BE2C (cell line): ENCODE measurements at regions not wholly inside any gene's neighbourhood (a gene's known extent, or its start where the extent isn't known, plus 50 kb on each side); places are given as distances from the start of the nearest gene placed in this dataset.

Experiments used
- DNase-seq: peaks from one replicate; pipeline ENCODE4 v3.0.0-alpha.2; 2020
- H3K27me3 ChIP-seq: fragments of 250-450 bp; sonication (Bioruptor Pico); 2 replicates; pipeline ENCODE4 v1.5.1; 2020; ENCODE audit warnings: mild to moderate bottlenecking
- H3K36me3 ChIP-seq: fragments of 250-450 bp; sonication (Bioruptor Pico); 2 replicates; pipeline ENCODE4 v1.5.1; 2020; ENCODE audit warnings: mild to moderate bottlenecking
- H3K4me1 ChIP-seq: fragments of 250-450 bp; sonication (Bioruptor Pico); 2 replicates; pipeline ENCODE4 v1.5.1; 2020
- H3K4me3 ChIP-seq: 2 replicates; pipeline ENCODE4 v1.5.1; 2011; ENCODE audit warnings: low read depth, low read length
- H3K9me3 ChIP-seq: fragments of 250-450 bp; sonication (Bioruptor Pico); 2 replicates; pipeline ENCODE4 v1.5.1; 2020
- CTCF ChIP-seq: IDR thresholded peaks from 2 replicates; pipeline ENCODE4 v1.5.1; 2012; ENCODE audit warnings: mild to moderate bottlenecking, low read depth, low read length

DNA sequence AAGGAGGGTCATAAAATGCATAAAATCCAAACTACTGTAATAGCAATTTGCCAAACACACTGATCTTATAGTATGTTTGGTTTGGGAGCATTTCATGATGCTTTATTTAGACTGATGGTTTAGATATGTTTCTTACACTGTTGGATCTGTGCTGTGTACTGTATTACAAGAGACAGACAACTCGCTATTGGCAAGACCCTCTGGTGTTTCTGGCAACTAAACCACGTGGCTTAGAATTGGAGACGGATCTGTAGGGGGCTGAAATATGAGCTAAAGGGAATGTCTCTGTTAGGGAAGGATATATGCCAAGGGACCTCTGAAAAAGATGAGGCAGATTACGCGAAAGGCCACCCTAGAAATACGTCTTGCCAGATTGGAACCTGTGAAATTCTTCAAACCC lies 208.7 kb downstream of the BARX2 start:
- TF ChIP-seq CTCF, result no peak
- Histone ChIP-seq H3K36me3 (no peaks in the 10 kb centered on the region), H3K27me3 (no peaks in the 10 kb centered on the region), H3K4me1 (no peaks in the 10 kb centered on the region), H3K9me3 (no peaks in the 10 kb centered on the region), H3K4me3 (no peak overlapping the region)
- no peak for DNase-seq

DNA sequence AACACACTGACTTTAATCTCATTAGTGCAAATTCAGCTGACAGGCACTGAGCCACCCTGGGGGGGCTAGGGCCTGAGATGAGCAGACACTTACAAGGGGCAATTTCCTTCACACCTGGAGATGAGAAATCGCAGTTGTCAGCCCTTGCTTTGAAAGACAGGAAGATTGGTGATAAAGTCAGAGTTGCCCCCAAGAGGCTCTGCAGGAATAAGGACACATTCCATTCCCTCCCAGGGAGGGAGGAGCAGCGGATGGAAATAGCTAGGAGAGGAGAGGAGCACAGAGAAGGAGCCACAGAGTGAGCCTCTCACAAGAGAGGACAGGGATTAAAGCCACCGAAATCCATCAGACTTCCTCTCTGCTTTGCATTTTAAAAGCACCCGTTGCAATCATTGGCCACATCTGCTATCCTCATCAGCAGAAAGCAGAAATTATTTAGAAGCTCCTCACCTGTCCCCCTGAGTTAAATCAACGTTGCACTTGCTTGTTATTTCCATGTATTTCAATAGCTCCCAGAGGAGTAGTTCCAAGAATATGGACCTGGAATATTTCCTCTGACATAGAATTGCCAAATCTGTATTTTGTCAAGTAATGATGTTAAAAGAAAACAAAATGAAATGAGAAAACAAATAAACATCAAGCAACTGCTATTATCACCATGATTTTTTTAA lies 213.7 kb downstream of the BARX2 start:
- no peak for DNase-seq
- TF ChIP-seq CTCF, result no peak
- no peaks in the 10 kb centered on the region for H3K4me1 ChIP-seq
- no peak overlapping the region for H3K4me3 ChIP-seq
- no peaks in the 10 kb centered on the region for H3K9me3 ChIP-seq
- no peaks in the 10 kb centered on the region for H3K27me3 ChIP-seq
- H3K36me3 ChIP-seq, result no peaks in the 10 kb centered on the region

DNA sequence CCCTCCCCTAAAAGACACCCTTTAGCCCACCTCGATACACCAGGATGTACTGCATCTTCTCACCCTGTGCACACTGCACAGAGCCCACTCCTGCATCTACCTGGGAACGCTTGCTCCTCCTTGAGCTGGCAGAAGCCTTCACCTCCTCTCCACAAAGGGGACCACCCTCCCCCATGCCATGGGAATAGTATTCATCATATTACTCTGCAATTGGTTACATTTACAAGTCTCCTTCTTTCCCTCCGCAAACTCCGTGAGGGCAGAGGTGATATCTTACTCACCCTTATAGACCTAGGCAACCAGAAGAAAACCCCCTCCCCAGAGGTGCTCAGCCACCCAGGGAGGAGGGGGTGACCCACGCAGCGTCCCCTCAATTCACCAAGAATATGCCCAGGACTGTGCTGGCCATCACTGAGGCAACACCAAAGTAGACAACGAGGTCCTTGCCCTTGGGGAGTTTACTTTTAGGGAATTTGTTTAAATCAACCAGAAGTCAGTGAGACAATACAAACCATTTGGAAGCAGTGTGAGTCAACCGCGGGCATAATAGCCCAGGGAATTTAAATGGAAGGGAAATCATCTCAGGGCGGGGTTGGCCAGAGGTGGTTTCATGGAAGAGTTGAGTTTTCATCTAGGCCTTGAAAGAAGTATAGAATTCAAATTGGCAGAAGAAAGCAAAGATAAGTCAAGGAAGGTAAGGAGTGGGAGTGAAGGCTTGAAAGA lies 214.5 kb downstream of the BARX2 start:
- Histone ChIP-seq H3K27me3 (no peaks in the 10 kb centered on the region), H3K4me3 (no peak overlapping the region), H3K4me1 (no peaks in the 10 kb centered on the region), H3K36me3 (no peaks in the 10 kb centered on the region), H3K9me3 (no peaks in the 10 kb centered on the region)
- no peak for TF ChIP-seq CTCF
- DNase-seq, result no peak

DNA sequence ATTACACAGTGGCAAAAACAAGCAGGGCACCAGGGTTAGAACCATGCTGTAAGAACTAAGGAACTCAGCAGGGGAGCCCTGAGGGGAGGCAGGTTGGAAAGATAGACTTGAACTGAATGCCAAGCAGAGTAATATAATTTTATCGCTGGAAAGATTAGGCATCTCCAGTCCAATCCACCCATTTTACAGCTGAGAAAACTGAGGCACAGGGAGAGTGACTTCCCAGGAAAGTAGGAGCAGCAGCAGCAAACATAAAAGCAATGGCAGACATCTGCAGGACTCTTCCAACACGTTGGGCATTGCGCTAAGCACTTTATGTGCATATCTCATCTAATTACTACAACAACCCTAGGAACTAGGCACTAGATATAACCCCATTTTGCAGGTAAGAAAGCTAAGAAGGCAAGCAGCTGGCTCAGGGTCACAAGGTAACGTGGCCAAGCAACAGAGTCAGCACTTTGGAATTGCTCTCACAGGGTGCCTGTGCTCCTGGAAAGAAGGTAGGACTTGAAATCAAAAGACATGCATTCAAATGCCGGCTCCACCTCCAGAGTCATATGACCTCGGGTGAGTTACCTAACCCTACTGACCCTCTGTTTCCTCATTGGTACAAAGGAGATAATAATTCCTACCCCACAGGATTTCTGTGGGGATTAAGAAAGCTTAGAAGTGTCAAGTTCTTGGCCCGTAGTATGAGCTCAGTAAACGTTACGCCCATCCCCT lies 215.3 kb downstream of the BARX2 start:
- TF ChIP-seq CTCF, result no peak
- Histone ChIP-seq H3K9me3 (no peaks in the 10 kb centered on the region), H3K4me3 (no peak overlapping the region), H3K36me3 (no peaks in the 10 kb centered on the region), H3K27me3 (no peaks in the 10 kb centered on the region), H3K4me1 (no peaks in the 10 kb centered on the region)
- DNase-seq, result no peak

GRCh38 chr11:129591527-129591926 lies 215.9 kb downstream of the BARX2 start:
- no peaks in the 10 kb centered on the region for H3K27me3 ChIP-seq
- H3K9me3 ChIP-seq, result no peaks in the 10 kb centered on the region; the same call in 1 of the 2 replicates
- no peak for DNase-seq
- H3K4me3 ChIP-seq, result no peak overlapping the region
- H3K36me3 ChIP-seq, result no peaks in the 10 kb centered on the region
- no peaks in the 10 kb centered on the region for H3K4me1 ChIP-seq
- TF ChIP-seq CTCF, result no peak
